ENCODE measurements at regions not wholly inside any gene's neighbourhood (a gene's known extent, or its start where the extent isn't known, plus 50 kb on each side); places are given as distances from the start of the nearest gene placed in this dataset.

DNA sequence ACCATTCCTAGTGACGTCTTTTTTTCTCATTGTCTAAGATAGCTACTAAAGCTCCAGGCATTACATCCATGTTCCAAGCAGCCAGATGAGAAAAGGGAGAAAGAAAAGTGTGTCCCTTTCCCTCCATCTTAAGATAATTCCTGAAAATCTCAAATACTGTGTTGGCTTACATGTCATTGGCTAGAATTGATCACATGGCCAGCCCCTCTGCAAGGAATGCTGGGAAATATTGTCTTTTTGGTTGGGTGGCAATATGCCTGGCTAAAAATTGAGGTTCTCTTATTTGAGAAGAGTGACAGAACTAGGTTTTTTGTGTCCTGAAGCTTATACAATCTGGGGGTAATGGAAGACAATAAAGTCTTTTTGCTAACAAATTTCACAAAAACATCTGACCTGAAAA lies 264.3 kb downstream of the RPAP3 start:
- CTCF ChIA-PET = no interaction called here
- no peak for ATAC-seq
- in situ Hi-C loops (cut with MboI) = no loop called here
- TF ChIP-seq IKZF2 (IDR thresholded peaks at IDR 0.05) (no peak), RAD21 (IDR thresholded peaks at IDR 0.05; ENCODE audit: insufficient read depth, low read depth, low read length) (no peak), ZNF24 (IDR thresholded peaks at IDR 0.05) (no peak), ZNF384 (IDR thresholded peaks at IDR 0.05; ENCODE audit: borderline replicate concordance, low read depth, low read length) (no peak), ASH2L (IDR thresholded peaks at IDR 0.05; ENCODE audit: borderline replicate concordance, low read depth) (no peak), HDAC6 (IDR thresholded peaks at IDR 0.05; ENCODE audit: unreplicated experiment) (no peak), CBFB (IDR thresholded peaks at IDR 0.05; ENCODE audit: low read depth) (no peak), RELA (IDR thresholded peaks at IDR 0.05; ENCODE audit: borderline replicate concordance, partially characterized antibody) (no peak), NFXL1 (IDR thresholded peaks at IDR 0.05; ENCODE audit: borderline replicate concordance) (no peak)
- TF ChIP-seq, protein P1, sequence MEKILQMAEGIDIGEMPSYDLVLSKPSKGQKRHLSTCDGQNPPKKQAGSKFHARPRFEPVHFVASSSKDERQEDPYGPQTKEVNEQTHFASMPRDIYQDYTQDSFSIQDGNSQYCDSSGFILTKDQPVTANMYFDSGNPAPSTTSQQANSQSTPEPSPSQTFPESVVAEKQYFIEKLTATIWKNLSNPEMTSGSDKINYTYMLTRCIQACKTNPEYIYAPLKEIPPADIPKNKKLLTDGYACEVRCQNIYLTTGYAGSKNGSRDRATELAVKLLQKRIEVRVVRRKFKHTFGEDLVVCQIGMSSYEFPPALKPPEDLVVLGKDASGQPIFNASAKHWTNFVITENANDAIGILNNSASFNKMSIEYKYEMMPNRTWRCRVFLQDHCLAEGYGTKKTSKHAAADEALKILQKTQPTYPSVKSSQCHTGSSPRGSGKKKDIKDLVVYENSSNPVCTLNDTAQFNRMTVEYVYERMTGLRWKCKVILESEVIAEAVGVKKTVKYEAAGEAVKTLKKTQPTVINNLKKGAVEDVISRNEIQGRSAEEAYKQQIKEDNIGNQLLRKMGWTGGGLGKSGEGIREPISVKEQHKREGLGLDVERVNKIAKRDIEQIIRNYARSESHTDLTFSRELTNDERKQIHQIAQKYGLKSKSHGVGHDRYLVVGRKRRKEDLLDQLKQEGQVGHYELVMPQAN (conservative IDR thresholded peaks at IDR 0.05) = no peak
- TF ChIP-seq, protein P2, sequence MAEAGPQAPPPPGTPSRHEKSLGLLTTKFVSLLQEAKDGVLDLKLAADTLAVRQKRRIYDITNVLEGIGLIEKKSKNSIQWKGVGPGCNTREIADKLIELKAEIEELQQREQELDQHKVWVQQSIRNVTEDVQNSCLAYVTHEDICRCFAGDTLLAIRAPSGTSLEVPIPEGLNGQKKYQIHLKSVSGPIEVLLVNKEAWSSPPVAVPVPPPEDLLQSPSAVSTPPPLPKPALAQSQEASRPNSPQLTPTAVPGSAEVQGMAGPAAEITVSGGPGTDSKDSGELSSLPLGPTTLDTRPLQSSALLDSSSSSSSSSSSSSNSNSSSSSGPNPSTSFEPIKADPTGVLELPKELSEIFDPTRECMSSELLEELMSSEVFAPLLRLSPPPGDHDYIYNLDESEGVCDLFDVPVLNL (IDR thresholded peaks at IDR 0.05; ENCODE audit: low read depth, low read length) = no peak
- TF ChIP-seq, protein P3, sequence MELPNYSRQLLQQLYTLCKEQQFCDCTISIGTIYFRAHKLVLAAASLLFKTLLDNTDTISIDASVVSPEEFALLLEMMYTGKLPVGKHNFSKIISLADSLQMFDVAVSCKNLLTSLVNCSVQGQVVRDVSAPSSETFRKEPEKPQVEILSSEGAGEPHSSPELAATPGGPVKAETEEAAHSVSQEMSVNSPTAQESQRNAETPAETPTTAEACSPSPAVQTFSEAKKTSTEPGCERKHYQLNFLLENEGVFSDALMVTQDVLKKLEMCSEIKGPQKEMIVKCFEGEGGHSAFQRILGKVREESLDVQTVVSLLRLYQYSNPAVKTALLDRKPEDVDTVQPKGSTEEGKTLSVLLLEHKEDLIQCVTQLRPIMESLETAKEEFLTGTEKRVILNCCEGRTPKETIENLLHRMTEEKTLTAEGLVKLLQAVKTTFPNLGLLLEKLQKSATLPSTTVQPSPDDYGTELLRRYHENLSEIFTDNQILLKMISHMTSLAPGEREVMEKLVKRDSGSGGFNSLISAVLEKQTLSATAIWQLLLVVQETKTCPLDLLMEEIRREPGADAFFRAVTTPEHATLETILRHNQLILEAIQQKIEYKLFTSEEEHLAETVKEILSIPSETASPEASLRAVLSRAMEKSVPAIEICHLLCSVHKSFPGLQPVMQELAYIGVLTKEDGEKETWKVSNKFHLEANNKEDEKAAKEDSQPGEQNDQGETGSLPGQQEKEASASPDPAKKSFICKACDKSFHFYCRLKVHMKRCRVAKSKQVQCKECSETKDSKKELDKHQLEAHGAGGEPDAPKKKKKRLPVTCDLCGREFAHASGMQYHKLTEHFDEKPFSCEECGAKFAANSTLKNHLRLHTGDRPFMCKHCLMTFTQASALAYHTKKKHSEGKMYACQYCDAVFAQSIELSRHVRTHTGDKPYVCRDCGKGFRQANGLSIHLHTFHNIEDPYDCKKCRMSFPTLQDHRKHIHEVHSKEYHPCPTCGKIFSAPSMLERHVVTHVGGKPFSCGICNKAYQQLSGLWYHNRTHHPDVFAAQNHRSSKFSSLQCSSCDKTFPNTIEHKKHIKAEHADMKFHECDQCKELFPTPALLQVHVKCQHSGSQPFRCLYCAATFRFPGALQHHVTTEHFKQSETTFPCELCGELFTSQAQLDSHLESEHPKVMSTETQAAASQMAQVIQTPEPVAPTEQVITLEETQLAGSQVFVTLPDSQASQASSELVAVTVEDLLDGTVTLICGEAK (IDR thresholded peaks at IDR 0.05; ENCODE audit: borderline replicate concordance) = no peak
- TF ChIP-seq, protein P4, sequence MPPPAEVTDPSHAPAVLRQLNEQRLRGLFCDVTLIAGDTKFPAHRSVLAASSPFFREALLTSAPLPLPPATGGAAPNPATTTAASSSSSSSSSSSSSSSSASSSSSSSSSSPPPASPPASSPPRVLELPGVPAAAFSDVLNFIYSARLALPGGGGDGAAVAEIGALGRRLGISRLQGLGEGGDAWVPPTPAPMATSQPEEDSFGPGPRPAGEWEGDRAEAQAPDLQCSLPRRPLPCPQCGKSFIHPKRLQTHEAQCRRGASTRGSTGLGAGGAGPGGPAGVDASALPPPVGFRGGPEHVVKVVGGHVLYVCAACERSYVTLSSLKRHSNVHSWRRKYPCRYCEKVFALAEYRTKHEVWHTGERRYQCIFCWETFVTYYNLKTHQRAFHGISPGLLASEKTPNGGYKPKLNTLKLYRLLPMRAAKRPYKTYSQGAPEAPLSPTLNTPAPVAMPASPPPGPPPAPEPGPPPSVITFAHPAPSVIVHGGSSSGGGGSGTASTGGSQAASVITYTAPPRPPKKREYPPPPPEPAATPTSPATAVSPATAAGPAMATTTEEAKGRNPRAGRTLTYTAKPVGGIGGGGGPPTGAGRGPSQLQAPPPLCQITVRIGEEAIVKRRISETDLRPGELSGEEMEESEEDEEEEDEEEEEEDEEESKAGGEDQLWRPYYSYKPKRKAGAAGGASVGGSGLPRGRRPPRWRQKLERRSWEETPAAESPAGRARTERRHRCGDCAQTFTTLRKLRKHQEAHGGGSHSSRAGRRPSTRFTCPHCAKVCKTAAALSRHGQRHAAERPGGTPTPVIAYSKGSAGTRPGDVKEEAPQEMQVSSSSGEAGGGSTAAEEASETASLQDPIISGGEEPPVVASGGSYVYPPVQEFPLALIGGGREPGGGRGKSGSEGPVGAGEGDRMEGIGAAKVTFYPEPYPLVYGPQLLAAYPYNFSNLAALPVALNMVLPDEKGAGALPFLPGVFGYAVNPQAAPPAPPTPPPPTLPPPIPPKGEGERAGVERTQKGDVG (CRISPR knock-in tag; IDR thresholded peaks at IDR 0.05) = no peak

More for the DNA sequence above, 264.3 kb downstream of the RPAP3 start:
- Histone ChIP-seq H2AFZ (ENCODE audit: control insufficient read depth, low read depth, low read length) (no peak overlapping the region), H3K36me3 (ENCODE audit: control insufficient read depth in 2 of 2, insufficient read depth in 2 of 2, low read length in 1 of 2) (no peaks in the 10 kb centered on the region), H3K27me3 (replicated peaks in 1 of 2; ENCODE audit: control insufficient read depth in 2 of 2, insufficient read depth in 2 of 2, low read length in 1 of 2) (no peaks in the 10 kb centered on the region), H3K79me2 (ENCODE audit: control insufficient read depth, insufficient read depth, low read length) (no peaks in the 10 kb centered on the region), H3K4me1 (ENCODE audit: control insufficient read depth, insufficient read depth, low read length) (no peaks in the 10 kb centered on the region), H3K9ac (ENCODE audit: control insufficient read depth, insufficient read depth, low read length) (no peak overlapping the region), H3K9me3 (replicated peaks; ENCODE audit: control insufficient read depth, insufficient read depth, low read length) (no peaks in the 10 kb centered on the region; the same call in 2 of the 3 replicates), H3K4me3 (no peak overlapping the region), H3K4me2 (ENCODE audit: control insufficient read depth, insufficient read depth) (no peak overlapping the region), H3K27ac (ENCODE audit: control insufficient read depth, insufficient read depth) (no peak overlapping the region), H4K20me1 (ENCODE audit: control insufficient read depth, insufficient read depth) (no peaks in the 10 kb centered on the region)
- WGBS (ENCODE audit: insufficient coverage, insufficient replicate concordance, low lambda C conversion rate, missing lambda C conversion rate) = 0% methylated on average over 1 of the region's 1 CpG
- ChIA-PET SMC1A (ENCODE audit: uncharacterized antibody, unreplicated experiment) (no interaction called here), RAD21 (ENCODE audit: unreplicated experiment) (no interaction called here), POLR2A (no interaction called here)
- DNase-seq (ENCODE audit: low read depth, low spot score) = no peak
- BruUV-seq (replicated peaks) = no TSS peak
- intact Hi-C loops (cut with micrococcal nuclease; ENCODE audit: unreplicated experiment) = no loop called here
- no peak for FAIRE-seq

Data from GM12878 (cell line).